Mucosa of rectum (tissue), 2 donors: ENCODE measurements at regions not wholly inside any gene's neighbourhood (a gene's known extent, or its start where the extent isn't known, plus 50 kb on each side); places are given as distances from the start of the nearest gene placed in this dataset.

Experiments
- H3K27ac ChIP-seq, 2 donors: one replicate each; pipeline ENCODE4 v1.7.0; 2013; ENCODE audit warnings: inconsistent platforms in 2 of 2, low read depth in 2 of 2, low read length in 2 of 2
- H3K27me3 ChIP-seq, 2 donors: one replicate each; pipeline ENCODE4 v1.7.0; 2013; ENCODE audit warnings: low read length in 2 of 2; ENCODE audit not compliant: control insufficient read depth in 2 of 2, insufficient read depth in 2 of 2
- H3K36me3 ChIP-seq, 2 donors: one replicate each; pipeline ENCODE4 v1.7.0; 2013; ENCODE audit warnings: low read length in 2 of 2; ENCODE audit not compliant: control insufficient read depth in 2 of 2, insufficient read depth in 2 of 2
- H3K4me1 ChIP-seq, 2 donors: one replicate each; pipeline ENCODE4 v1.7.0; 2013; ENCODE audit warnings: low read length in 2 of 2, mild to moderate bottlenecking in 1 of 2; ENCODE audit not compliant: control insufficient read depth in 2 of 2, insufficient read depth in 2 of 2
- H3K4me3 ChIP-seq, 2 donors: one replicate each; pipeline ENCODE4 v1.7.0; 2013; ENCODE audit warnings: low read length in 2 of 2
- H3K9ac ChIP-seq, 2 donors: one replicate each; pipeline ENCODE4 v1.7.0; 2013; ENCODE audit warnings: low read length in 2 of 2, low read depth in 1 of 2, mild to moderate bottlenecking in 1 of 2
- H3K9me3 ChIP-seq, 2 donors: one replicate each; pipeline ENCODE4 v1.7.0; 2013; ENCODE audit warnings: low read length in 2 of 2; ENCODE audit not compliant: control insufficient read depth in 2 of 2
- donor health status: healthy.
- donor health status: Normal muscosa, but diverticular disease.

GRCh38 chr7:41633690-41634089 is 69.2 kb downstream of the INHBA start:
- Histone ChIP-seq H3K9me3 (no peaks in the 10 kb centered on the region), H3K36me3 (no peaks in the 10 kb centered on the region), H3K27me3 (no peaks in the 10 kb centered on the region), H3K4me3 (no peak overlapping the region), H3K4me1 (no peaks in the 10 kb centered on the region), H3K27ac (no peak overlapping the region), H3K9ac (no peak overlapping the region)

- Histone ChIP-seq H3K4me3 (no peak overlapping the region), H3K27ac (no peak overlapping the region), H3K36me3 (no peaks in the 10 kb centered on the region), H3K27me3 (no peaks in the 10 kb centered on the region), H3K9me3 (no peaks in the 10 kb centered on the region), H3K4me1 (no peaks in the 10 kb centered on the region), H3K9ac (no peak overlapping the region)
Observed at GRCh38 chr7:41630741-41631140, 72.1 kb downstream of the INHBA start.

- H3K36me3 ChIP-seq: no peaks in the 10 kb centered on the region
- H3K27me3 ChIP-seq: no peaks in the 10 kb centered on the region
- H3K9ac ChIP-seq: no peak overlapping the region
- H3K9me3 ChIP-seq: no peaks in the 10 kb centered on the region
- H3K4me1 ChIP-seq: no peaks in the 10 kb centered on the region
- no peak overlapping the region for H3K4me3 ChIP-seq
- no peak overlapping the region for H3K27ac ChIP-seq
Observed at GRCh38 chr7:41629711-41630111, 73.2 kb downstream of the INHBA start.

- no peaks in the 10 kb centered on the region for H3K4me1 ChIP-seq
- H3K4me3 ChIP-seq: no peak overlapping the region
- no peaks in the 10 kb centered on the region for H3K9me3 ChIP-seq
- no peaks in the 10 kb centered on the region for H3K36me3 ChIP-seq
- no peaks in the 10 kb centered on the region for H3K27me3 ChIP-seq
- H3K9ac ChIP-seq: no peak overlapping the region
- H3K27ac ChIP-seq: no peak overlapping the region
Observed at GRCh38 chr7:41628901-41629300, 74.0 kb downstream of the INHBA start.

- no peaks in the 10 kb centered on the region for H3K9me3 ChIP-seq
- no peak overlapping the region for H3K9ac ChIP-seq
- no peak overlapping the region for H3K27ac ChIP-seq
- H3K4me1 ChIP-seq: no peaks in the 10 kb centered on the region
- no peak overlapping the region for H3K4me3 ChIP-seq
- H3K27me3 ChIP-seq: no peaks in the 10 kb centered on the region
- H3K36me3 ChIP-seq: no peaks in the 10 kb centered on the region
Observed at GRCh38 chr7:41627645-41628298, 75.1 kb downstream of the INHBA start.

- H3K27ac ChIP-seq: no peak overlapping the region
- H3K36me3 ChIP-seq: no peaks in the 10 kb centered on the region
- no peak overlapping the region for H3K4me3 ChIP-seq
- no peak overlapping the region for H3K9ac ChIP-seq
- no peaks in the 10 kb centered on the region for H3K27me3 ChIP-seq
- no peaks in the 10 kb centered on the region for H3K9me3 ChIP-seq
- H3K4me1 ChIP-seq: no peaks in the 10 kb centered on the region
Observed at GRCh38 chr7:41624818-41625217, 78.1 kb downstream of the INHBA start.

GRCh38 chr7:41621953-41622831 is 80.7 kb downstream of the INHBA start:
- H3K4me1 ChIP-seq: no peaks in the 10 kb centered on the region
- no peaks in the 10 kb centered on the region for H3K27me3 ChIP-seq
- H3K27ac ChIP-seq: no peak overlapping the region
- H3K4me3 ChIP-seq: no peak overlapping the region
- no peak overlapping the region for H3K9ac ChIP-seq
- no peaks in the 10 kb centered on the region for H3K36me3 ChIP-seq
- H3K9me3 ChIP-seq: no peaks in the 10 kb centered on the region

GRCh38 chr7:41617987-41618386 is 84.9 kb downstream of the INHBA start:
- Histone ChIP-seq H3K4me3 (no peak overlapping the region), H3K27me3 (no peaks in the 10 kb centered on the region), H3K36me3 (no peaks in the 10 kb centered on the region), H3K4me1 (no peaks in the 10 kb centered on the region), H3K27ac (no peak overlapping the region), H3K9ac (no peak overlapping the region), H3K9me3 (no peaks in the 10 kb centered on the region)

GRCh38 chr7:41612798-41613197 is 90.1 kb downstream of the INHBA start:
- Histone ChIP-seq H3K4me3 (no peak overlapping the region), H3K36me3 (no peaks in the 10 kb centered on the region), H3K27ac (no peak overlapping the region), H3K27me3 (no peaks in the 10 kb centered on the region), H3K9ac (no peak overlapping the region), H3K9me3 (no peaks in the 10 kb centered on the region), H3K4me1 (no peaks in the 10 kb centered on the region)

GRCh38 chr7:41612386-41612785 is 90.5 kb downstream of the INHBA start:
- Histone ChIP-seq H3K4me3 (no peak overlapping the region), H3K4me1 (no peaks in the 10 kb centered on the region), H3K27ac (no peak overlapping the region), H3K36me3 (no peaks in the 10 kb centered on the region), H3K9ac (no peak overlapping the region), H3K9me3 (no peaks in the 10 kb centered on the region), H3K27me3 (no peaks in the 10 kb centered on the region)
